GM10266 (cell line): ENCODE measurements at regions not wholly inside any gene's neighbourhood (a gene's known extent, or its start where the extent isn't known, plus 50 kb on each side); places are given as distances from the start of the nearest gene placed in this dataset.

Source experiments
- DNase-seq: peaks from one replicate; pipeline ENCODE4 v3.0.0; 2012; ENCODE audit errors: extremely low spot score
- TF ChIP-seq, protein P1 (sequence below): IDR thresholded peaks from 2 replicates; pipeline ENCODE4 v1.5.1; 2012; ENCODE audit warnings: mild to moderate bottlenecking, low read depth; ENCODE audit not compliant: control insufficient read depth, insufficient read depth; ENCODE audit errors: missing control alignments

DNA sequence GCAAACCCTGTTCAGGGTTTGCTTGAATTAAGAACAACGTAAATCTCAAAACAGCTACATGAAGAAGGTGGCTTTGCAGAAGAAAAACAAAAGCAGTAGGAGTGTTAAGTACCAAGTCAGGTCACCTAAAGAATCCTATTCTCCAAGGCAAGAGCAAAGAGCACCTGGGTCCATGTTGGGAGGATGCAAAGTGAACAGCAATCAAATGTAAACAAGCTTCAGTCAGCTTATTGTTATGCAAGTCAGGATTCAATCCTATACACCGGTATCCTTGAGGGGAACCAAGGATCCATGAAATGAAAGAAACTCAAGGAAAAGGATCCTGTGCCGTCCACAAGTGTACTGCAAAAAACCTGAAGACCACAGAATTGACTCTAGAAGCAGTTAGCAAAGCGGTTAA lies 261.0 kb upstream of the DDX18 start:
- DNase-seq: no peak
- TF ChIP-seq, protein P1, sequence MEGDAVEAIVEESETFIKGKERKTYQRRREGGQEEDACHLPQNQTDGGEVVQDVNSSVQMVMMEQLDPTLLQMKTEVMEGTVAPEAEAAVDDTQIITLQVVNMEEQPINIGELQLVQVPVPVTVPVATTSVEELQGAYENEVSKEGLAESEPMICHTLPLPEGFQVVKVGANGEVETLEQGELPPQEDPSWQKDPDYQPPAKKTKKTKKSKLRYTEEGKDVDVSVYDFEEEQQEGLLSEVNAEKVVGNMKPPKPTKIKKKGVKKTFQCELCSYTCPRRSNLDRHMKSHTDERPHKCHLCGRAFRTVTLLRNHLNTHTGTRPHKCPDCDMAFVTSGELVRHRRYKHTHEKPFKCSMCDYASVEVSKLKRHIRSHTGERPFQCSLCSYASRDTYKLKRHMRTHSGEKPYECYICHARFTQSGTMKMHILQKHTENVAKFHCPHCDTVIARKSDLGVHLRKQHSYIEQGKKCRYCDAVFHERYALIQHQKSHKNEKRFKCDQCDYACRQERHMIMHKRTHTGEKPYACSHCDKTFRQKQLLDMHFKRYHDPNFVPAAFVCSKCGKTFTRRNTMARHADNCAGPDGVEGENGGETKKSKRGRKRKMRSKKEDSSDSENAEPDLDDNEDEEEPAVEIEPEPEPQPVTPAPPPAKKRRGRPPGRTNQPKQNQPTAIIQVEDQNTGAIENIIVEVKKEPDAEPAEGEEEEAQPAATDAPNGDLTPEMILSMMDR: no peak

DNA sequence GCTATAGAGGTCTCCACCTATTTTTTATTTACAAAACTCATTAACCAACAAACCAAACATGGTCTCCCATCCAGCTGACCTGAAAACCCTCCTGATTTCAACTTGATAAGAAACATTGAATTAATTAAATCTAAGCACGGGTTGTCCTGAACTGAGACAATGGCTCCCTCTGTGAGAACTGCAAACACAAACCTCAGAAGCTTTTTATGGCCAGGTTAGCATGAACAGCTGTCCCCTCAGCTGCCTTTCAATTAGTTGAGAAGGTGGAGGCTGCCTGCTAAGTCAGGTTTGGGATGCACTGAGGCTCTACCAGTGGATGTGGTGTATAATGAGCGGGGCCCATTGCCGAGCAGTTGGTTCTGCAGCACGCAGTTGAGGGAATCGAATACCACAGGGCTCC lies 258.5 kb upstream of the DDX18 start:
- TF ChIP-seq, protein P1: no peak
- DNase-seq: no peak

DNA sequence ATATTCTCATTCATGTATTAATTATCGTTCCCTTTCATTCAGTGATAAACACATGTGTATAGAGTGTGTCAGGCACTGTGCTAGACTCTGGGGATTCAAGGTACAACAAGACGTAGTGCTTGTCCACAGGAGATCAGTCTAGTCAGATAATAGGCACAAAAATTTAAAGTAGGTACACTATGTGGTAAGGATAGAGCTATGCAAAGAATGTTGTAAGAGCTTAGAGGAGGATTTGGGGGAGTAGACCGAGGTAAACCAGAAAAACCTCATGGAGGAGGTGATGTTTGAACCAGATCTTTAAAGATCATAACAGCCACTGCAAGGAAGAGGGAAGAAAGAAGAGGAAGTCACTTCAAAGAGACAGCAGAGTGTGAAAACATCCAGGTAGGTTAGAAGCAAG lies 256.9 kb upstream of the DDX18 start:
- TF ChIP-seq, protein P1: no peak
- DNase-seq: no peak

- no peak for DNase-seq
- TF ChIP-seq, protein P1: no peak
These were observed 251.8 kb upstream of the DDX18 start for GRCh38 chr2:117562654-117563053.

GRCh38 chr2:117571590-117572349 lies 242.7 kb upstream of the DDX18 start:
- TF ChIP-seq, protein P1: no peak
- DNase-seq: no peak

- DNase-seq: no peak
- TF ChIP-seq, protein P1: no peak
These were observed 227.2 kb upstream of the DDX18 start for GRCh38 chr2:117587310-117587709.

DNA sequence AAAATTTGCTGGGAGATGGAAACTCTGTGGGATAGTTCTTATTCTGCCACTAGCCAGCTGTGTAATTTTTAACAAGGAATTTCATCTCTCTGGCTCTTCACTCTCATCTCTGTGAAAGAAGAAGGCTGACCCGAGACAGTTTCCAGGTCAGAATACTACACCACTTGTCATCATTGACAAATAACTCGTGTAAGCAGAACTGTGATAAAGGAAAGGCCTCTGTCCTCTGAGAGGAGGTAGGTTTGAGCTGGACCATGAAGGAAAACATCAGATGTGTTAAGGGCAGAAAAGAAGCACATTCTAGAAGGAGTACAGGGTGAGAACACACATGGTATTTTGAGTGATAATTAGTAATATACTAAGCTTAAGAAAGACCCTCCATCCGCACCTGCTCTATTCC lies 211.4 kb upstream of the DDX18 start:
- DNase-seq: no peak
- TF ChIP-seq, protein P1: no peak
